RCC 7860 (cell line): ENCODE measurements at regions not wholly inside any gene's neighbourhood (a gene's known extent, or its start where the extent isn't known, plus 50 kb on each side); places are given as distances from the start of the nearest gene placed in this dataset.
A peak's percentile ranks its signal among the peaks of the same experiment; 100 is the strongest.

Experiments used
- DNase-seq: peaks from one replicate; pipeline ENCODE4 v3.0.0-alpha.2; 2015; ENCODE audit warnings: low spot score
- FAIRE-seq: peaks from 2 replicates; lab custom pipeline; 2012; peaks lifted over from hg19 to GRCh38; lab: Jason Lieb, UNC

GRCh38 chr3:70849911-70850699, 537.7 kb upstream of the MDFIC2 start:
- DNase-seq = peak; percentile 80
- FAIRE-seq = peak; percentile 68

- FAIRE-seq (no peak), DNase-seq (peak; percentile 5)
Measured at GRCh38 chr3:70840106-70840870, 527.9 kb upstream of the MDFIC2 start.

GRCh38 chr3:70833239-70833960, 521.0 kb upstream of the MDFIC2 start:
- FAIRE-seq (no peak), DNase-seq (no peak)

- FAIRE-seq = no peak
- DNase-seq = no peak
Measured at GRCh38 chr3:70832834-70833205, 520.4 kb upstream of the MDFIC2 start.

GRCh38 chr3:70832089-70832833, 519.8 kb upstream of the MDFIC2 start:
- DNase-seq (peak; percentile 16), FAIRE-seq (no peak)

GRCh38 chr3:70829092-70829491, 516.7 kb upstream of the MDFIC2 start:
- FAIRE-seq (no peak), DNase-seq (no peak)

- FAIRE-seq (peak; percentile 92), DNase-seq (peak; percentile 64)
Measured at GRCh38 chr3:70824773-70825172, 512.3 kb upstream of the MDFIC2 start.

- FAIRE-seq = no peak
- DNase-seq = no peak
Measured at GRCh38 chr3:70824078-70824477, 511.6 kb upstream of the MDFIC2 start.

- no peak for FAIRE-seq
- no peak for DNase-seq
Measured at GRCh38 chr3:70823622-70824021, 511.2 kb upstream of the MDFIC2 start.

- FAIRE-seq (no peak), DNase-seq (no peak)
Measured at GRCh38 chr3:70822669-70823068, 510.2 kb upstream of the MDFIC2 start.

GRCh38 chr3:70821602-70822001, 509.2 kb upstream of the MDFIC2 start:
- FAIRE-seq (no peak), DNase-seq (no peak)

GRCh38 chr3:70820397-70820796, 508.0 kb upstream of the MDFIC2 start:
- DNase-seq (no peak), FAIRE-seq (no peak)

GRCh38 chr3:70818145-70818544, 505.7 kb upstream of the MDFIC2 start:
- no peak for FAIRE-seq
- no peak for DNase-seq

- DNase-seq = no peak
- no peak for FAIRE-seq
Measured at GRCh38 chr3:70816346-70816745, 503.9 kb upstream of the MDFIC2 start.

- no peak for FAIRE-seq
- DNase-seq = no peak
Measured at GRCh38 chr3:70815817-70816216, 503.4 kb upstream of the MDFIC2 start.

GRCh38 chr3:70813311-70813710, 500.9 kb upstream of the MDFIC2 start:
- no peak for FAIRE-seq
- DNase-seq = no peak

- DNase-seq (peak; percentile 5), FAIRE-seq (no peak)
Measured at GRCh38 chr3:70811880-70812279, 499.4 kb upstream of the MDFIC2 start.

- FAIRE-seq = no peak
- DNase-seq = no peak
Measured at GRCh38 chr3:70808881-70809280, 496.4 kb upstream of the MDFIC2 start.

- DNase-seq (no peak), FAIRE-seq (no peak)
Measured at GRCh38 chr3:70806556-70806955, 494.1 kb upstream of the MDFIC2 start.

GRCh38 chr3:70806021-70806420, 493.6 kb upstream of the MDFIC2 start:
- DNase-seq = no peak
- no peak for FAIRE-seq
